IPS-NIHi7 (cell line): ENCODE measurements at regions not wholly inside any gene's neighbourhood (a gene's known extent, or its start where the extent isn't known, plus 50 kb on each side); places are given as distances from the start of the nearest gene placed in this dataset.
"Not testable (repeated sequence)": the region's sequence is repeated elsewhere in the genome, so short reads cannot be mapped to it uniquely, and the experiment has no call there.

Experiments used
- DNase-seq: peaks from one replicate; pipeline ENCODE4 v3.0.0; 2012; ENCODE audit warnings: mixed read lengths; ENCODE audit errors: extremely low spot score

DNA sequence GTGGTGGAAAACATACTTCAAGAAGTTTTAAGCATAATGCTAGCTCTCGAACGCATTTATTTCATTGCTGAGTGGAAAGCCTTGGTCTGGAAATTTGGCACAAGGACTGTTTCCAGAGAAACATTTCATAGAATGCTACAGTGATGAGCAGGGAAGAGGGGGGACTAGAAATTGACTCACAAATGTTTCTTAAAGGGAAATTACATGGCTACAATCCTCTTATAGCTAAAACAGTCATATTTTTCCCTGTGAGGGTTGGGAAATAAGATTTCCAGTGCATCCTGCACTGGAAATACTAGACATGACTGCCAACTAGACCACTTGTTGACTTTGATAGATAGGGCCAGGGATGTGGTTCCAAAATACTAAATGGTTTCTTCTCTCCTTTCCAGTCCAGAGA is 197.3 kb upstream of the RGS6 start:
- no peak for DNase-seq

DNA sequence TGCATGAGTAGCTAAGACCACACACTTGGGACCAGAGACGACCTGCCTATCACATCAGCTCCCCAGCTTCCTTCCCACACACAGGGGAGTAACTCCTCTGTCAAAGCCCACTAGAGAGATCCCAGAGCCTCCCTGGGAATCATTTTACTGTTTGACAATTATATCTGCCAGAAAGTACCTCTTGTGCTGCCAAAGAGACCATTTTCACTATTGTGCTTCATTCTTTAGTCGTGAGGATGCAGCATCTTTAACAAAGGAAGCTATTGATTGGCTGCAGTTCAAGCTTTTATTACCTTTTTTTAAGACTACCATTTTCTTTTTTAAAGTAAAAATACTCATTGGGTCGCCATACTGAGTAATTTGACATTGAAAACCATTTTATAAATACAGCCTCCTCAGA is 194.5 kb upstream of the RGS6 start:
- no peak for DNase-seq

DNA sequence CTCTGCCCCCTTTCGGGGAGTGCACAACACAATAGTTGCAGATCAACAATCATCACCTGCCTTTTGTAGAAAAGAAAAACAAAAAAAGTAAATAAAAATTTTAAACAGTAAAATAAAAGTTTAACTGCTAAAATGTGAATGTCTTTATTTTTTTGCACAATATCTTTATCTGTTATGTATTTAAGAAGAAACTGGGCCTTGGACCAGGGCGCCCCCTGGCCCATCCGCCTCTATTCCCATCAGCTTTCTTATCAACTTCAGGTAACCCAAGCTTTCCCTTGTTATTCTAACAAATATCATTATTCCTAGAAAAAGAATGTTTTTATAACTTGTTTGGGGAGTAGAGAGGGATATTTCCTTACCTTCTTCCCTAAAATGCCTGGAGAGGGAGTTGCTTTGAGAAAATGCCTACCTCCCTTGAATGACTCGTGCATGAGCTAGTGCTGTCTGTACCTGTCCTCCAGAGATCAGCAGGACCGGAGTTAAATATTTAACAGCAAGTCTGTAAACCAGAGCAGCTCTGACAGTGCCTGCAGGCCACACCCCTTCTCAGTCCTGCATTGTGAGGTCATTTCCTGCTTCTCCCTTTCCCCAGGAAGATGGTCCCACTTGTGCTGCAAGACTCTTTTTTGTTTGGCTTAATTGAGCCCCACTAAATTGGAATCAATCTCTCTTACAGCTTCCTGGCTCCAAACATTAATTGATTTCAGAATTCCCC is 192.8 kb upstream of the RGS6 start:
- peak; percentile 55 for DNase-seq

DNA sequence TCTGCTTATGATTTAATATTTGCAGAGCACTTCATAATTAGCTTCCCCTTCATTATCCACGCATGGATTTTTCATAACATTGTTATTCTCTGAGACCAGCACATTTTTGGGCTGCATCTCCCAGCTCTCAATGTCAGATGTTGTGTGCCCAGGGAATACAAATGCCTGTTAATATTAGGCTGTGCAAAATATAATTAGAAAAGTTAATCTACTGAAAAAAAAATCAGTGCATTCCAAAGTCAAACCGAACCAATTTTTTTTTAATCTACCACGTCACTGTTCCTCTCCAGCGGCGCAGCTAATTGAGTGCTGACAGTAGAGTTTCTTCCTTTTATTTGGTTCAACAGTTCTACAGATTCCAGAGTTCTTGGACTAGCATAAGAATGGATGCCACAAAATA is 191.0 kb upstream of the RGS6 start:
- DNase-seq: no peak

DNA sequence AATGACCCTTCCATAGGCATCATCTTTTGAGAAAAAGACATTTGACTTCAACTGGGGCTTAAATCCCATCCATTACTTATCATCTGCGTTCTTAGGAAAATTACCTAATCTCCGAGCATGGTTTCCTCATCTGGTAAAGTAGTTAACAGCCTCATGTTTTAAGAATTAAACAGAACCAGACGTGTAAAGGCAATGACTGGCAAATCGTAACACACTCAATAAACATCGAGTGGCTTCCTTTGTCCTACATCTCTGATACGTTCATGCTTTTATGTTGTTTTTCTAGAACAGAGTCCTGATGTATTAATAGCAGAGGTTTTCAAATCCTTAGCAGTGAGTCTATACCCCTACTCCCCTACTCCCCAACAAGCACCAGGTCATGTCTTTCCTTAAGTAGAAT is 189.7 kb upstream of the RGS6 start:
- no peak for DNase-seq

DNA sequence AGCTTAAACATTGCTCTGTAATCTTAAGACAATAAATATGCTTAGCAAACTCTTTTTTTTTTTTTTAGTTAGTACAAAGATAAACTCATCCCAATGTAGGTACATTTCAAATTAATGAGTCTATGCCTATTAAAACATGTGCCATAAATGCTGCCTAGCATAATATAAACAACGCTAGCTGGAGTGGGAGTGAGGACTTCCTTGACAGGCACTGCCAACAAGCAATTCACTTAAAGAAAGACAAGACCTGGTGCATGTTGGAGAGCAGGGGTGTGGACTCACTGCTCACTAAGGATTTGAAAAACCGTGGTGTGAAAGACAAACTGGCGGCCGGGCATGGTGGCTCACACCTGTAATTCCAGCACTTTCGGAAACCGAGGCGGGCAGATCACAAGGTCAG is 187.2 kb upstream of the RGS6 start:
- DNase-seq: no peak

DNA sequence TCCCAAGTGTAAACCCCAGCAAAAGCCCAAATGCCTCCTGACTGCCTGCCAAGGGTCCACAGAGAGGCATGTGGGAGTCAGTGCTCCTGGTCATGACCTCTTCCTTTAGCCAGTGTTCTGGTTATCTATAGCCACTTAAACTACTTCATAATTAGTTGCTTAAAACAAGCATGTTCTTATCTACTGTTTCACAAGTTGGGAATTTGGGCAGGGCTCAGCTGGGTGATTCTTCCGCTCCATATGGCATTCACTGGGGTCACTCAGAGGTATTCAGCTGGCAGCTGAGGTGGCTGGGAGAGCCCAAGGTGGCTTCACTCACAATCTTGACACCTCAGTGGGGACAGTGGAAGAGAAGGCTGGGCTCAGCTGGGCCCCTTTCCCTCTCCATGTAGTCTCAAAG is 184.0 kb upstream of the RGS6 start:
- DNase-seq: no peak

DNA sequence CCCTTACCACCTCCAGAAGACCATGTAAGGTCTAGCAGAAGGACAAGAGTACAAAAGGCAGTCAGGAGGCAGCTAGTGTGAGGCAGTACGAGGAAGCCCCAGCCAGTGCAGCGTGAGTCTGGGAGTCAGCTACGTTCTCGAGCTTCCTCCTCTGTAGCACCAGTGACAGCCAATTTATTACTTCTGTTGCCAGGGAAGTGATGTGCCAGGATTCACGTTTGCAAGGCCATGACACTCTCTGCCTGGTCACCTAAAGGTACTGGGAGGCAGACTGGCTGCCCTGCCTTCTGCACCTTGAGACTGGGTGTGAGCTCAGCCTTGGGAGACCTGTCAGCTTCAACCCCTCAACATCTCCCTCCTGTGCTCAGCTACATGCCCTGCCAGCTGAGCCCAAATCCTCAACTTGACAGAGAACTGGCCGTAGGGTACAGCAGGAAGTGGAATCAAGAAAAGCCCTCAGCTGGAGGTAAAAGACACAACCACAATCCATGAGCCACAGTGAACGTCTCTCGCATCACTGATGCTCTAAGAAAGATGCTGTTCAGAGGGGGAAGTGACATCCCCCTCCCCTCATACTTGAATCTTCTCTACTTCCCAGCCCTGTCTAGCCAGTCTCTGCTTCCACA is 182.5 kb upstream of the RGS6 start:
- no peak for DNase-seq

DNA sequence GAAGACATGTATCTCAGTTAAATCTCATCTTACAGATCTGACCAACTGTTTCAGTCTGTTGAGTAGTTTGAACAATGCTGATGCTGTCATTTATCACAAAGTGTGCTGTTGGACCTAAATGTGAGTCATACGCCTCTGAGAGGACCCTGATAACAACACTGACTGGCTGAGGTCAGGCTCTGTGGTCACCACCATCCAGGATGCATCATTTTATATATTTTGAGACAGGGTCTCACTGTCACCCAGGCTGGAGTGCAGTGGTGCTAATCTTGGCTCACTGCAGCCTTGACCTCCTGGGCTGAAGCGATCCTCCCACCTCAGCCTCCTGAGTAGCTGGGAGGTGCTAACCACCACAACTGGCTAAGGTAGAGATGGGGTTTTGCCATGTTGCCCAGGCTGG is 181.0 kb upstream of the RGS6 start:
- no peak for DNase-seq

DNA sequence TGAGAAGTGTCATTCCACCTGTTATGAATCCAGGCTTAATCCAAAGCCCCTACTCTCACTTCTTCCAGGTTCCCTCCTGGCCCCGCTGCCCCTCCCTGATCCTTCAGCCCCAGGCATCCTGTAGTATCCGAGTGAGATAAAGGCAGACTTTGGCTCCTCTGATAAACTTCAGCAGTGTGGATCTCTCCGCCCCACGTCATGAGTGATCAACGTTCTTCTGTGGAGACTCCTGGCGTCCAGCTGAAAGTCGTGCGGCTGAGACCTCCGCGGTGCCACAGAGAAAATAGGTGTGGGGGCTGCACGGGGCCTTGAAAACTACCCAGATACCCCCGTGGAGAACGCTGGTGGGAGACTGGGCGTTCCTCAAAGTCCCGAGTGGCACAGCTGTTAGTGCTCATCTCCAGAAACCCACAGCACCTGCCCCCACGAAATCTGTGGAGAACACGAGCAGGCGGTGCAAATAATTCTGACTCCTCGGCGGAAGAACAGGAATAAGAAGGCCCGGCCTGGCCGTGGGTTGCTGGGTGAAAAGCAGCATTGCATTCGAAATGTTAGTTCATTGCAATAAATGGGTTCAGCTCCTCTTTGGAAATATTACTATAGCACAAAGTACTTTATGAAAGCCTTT is 180.0 kb upstream of the RGS6 start:
- DNase-seq: no peak

DNA sequence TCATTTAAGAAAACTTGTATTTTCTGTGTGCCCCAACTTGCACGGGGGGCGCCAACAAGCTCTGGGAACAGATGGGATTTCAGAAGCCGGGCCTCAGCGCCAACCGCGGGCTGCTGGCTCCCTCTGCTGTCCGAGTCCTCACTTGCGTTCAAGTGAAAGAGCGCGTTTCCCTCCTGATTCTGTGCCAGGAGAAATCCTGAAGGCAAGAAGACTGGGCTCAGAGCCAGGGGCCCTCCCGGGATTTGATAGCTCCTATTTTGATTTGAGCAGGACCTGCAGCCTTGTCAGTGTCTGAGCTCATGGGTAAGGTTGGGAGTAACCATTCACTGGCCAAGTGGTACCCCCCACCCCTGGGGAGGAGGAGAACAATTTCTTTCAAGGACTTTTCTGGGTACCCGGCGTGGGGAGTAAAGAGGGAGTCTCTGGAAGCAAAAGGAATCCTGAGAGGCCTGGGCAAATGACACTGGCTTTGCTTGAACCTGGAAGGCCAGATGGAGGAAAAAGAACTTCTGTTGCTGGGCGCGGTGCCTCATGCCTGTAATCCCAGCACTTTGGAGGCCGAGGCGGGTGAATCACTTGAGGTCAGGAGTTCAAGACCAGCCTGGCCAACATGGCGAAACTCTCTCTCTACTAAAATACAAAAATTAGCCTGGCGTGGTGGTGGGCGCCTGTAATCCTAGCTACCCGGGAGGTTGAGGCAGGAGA is 179.0 kb upstream of the RGS6 start:
- peak; percentile 90 for DNase-seq

DNA sequence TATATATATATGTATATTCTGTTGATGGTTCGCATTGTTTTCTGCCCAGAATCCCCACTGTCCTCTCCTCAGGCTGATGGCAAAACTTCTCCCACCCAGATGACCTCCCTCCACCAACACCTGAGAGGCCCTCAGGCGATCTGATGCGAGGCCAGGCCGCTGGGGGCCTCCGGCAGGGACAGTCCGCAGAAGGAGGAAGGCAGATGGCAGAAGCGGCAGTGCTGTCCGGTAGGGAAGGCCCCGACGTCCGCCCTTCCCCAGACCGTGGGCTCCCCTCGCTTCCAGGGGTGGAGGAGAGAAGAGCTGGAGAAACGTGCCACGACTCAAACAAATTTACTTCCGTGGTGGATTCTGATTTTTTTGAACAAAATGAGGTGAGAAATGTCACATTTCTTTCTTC is 178.3 kb upstream of the RGS6 start:
- DNase-seq: no peak

DNA sequence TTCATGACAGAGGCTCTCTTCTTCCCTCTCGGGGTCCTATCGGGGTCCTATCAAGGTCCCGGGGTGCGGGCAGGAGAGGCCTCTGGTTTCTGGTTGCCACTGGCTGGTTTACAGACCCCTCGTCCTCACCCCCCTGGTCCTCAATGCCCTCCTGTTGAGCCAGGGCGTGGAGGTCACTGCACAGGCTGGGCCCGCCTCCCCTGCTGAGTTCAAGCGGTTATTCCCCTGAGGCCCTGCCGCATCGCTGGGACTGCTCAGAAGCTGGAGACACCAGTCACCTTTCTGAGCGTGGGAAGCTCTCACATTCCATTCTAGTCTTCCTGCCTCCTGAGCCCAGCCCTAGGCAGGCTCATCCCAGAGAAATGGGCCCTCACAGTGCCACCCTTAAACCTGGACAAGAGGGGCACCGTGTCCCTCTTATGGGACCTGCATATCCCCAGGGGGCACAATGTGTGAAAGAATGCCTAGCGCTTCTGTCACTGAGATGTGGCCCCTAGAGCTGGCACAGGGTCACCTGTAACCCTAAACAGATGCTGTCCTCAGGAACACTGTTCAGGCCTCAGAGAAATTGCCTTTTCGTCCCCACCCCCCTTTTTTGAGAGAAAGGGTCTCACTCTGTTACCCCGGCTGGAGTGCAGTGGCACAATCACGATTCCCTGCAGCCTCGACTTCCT is 177.7 kb upstream of the RGS6 start:
- DNase-seq: peak; percentile 55

DNA sequence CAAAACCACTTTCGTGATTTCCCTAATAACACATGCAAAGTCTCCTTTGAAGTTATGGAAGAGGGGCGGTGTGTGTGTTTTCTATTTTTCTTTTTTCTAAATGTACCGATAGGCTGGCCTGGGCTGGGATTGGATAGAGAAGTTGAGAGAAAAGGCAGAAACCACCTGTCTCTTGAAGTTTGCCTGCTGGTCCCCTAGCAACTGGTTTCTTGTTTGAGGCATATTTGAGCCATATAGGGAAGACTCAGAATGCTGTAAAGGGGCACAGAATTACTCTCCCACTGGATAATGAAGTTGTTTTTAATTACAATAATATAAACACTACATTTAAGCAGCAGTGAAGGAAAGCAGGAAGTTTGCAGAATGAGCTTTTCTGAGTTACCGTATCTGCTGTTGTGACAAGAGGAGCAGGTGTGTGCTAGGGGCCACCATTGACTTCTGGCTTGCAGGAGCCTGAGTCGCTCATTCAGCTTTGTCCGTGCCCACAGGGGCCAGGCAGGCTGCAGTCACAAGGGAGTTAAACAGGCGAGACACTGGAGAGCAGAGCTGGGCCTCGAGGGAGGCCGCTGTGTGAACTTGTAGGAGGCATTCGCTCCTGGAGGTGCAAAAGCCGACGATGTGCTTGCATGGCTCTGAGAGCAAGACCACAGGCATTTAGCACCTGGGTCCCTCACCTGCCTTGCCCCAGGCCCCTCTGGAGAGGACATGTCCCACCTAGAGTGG is 173.8 kb upstream of the RGS6 start:
- DNase-seq: no peak

DNA sequence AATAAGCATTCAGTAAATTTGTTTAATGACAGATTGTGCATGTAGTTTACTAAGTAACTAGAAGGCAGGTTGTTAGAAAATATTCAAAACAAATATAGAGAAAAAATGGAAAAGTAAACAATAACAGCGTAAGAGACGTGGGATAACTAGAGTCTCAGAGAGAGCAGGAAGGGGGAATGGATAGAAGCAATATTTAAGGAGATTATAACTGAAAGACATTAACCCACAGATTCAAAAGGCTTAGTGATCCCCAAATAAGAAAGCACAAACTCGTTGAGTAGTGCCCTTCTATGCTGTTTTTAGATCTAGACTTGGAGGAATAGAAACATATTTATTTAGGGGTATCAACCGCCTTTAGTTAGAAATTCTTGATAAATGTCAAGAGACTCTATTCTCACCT is 169.7 kb upstream of the RGS6 start:
- DNase-seq: no peak

DNA sequence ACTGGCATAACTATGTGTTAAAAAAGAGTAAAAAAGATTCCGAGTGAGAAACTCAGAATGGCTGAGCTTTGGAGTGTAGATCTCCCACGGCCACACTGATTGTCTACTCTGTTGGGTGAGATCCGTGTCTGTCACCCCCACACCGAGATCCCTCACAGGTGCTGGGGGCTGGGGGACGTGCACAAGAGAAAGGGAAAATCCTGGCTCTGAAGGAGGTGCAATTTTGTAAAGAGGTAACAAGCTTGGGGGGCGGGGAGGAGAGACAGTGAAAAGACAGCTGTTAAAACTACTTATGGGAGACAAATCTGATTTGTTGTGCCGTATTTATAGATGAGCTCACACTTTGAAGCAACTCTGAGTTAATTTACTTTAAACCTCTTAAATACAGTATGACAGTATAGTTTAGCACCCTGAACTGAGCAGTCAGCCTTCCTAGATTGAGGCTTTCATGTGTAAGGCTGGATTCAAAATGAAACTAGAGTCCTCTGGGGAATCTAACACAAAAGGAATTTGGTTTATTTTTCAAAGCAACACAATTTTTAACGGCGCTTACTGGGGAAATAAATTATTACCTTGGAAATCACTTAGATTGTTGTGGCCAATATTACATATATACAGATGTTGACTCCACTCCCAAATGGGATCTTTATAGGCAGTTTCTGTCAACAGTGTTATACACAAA is 167.4 kb upstream of the RGS6 start:
- DNase-seq: no peak

DNA sequence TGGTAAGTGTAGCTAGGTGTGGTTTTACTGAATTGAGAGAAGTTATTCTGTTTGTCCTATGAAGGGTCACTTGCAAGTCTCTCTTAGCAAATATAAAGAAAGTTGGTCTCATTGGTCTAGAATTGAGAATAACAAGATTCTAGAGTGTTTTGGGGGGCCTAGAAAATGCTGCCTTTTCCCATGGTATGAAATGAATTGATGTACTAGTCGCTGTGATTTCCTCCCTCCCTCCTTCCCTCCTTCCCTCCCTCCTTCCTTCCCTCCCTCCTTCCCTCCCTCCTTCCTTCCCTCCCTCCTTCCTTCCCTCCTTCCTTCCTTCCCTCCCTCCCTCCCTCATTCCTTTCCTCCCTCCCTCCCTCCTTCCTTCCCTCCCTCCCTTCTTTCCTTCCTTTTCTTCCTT is 166.7 kb upstream of the RGS6 start:
- DNase-seq: no peak

DNA sequence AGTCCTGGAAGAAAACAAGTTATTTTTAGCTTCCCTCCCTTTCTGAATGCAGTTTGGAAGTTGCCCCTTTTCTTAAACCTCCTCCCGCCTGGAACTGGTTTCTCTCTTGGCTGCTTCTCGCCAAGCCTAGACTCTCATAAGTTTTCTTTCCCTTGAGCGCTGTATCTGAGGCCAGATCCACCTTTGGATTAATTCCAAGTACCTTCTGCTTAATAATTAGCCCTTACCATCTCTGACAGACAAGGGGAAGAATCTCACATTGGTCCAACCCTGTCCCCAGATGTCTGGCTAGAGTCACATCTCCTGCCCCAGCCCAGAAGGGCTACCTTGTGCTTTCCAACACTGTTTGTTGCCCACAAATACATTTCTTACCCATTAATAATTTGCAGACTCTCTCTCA is 161.8 kb upstream of the RGS6 start:
- no peak for DNase-seq

DNA sequence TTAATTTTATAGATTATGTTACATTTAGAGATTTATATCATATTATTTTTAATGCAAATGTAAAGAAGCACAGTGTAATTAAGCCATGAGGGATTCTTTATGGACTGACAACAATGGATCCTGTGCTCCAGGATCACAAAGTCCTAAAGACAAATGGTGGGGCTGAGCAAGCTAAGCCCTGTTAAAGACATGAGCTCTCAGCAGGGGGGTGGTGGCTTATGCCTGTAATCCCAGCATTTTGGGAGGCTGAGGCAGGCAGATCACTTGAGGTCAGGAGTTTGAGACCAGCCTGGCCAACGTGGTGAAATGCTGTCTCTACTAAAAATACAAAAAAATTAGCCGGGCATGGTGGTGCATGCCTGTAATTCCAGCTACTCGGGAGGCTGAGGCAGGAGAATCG is 160.8 kb upstream of the RGS6 start:
- DNase-seq: not testable (repeated sequence)

DNA sequence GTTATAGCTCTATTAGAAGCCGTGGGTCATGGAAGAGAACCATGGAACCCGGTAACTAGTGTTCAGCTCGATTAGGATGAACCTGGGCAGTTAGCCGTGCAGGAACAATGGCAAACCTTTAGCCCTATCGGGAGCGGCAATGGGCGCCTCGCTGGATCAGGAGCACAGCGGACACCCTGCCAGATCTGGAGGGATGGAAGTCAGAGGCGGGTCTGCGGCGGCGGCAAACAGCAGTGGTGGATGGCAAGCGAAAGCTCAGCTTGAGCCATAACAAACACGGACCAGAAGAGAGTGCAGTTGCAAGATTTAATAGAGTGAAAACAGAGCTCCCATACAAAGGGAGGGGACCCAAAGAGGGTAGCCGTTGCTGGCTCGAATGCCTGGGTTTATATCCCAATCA is 160.2 kb upstream of the RGS6 start:
- DNase-seq: not testable (repeated sequence)

DNA sequence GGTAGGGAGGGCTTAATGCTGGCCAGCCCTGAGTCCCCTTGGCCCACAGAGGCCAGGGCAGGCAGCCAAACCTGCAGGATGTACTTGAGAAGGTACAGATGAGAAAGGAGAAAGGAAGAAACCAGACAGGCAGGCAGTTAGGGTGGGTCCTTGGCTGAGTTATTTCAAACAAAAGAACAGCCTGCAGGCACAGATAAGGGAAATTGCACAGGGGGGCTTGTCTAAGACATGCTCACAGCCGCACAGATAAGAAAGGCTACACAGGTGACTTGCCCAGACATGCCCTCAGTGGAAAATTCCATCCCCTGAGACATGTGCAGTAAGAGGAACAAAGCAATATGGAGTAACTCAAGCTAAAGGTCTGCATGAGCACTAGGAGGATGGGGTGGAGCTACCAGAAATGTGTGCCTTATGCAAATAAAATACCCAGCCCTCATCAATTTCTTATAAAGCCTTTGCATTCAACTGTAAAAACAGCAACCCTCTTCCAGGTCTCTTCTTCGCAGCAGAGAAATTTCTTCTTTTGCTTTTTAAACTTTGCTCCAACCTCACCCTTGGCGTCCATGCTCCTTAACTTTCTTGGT is 158.2 kb upstream of the RGS6 start:
- DNase-seq: no peak
